B cell (primary cell): ENCODE measurements at regions not wholly inside any gene's neighbourhood (a gene's known extent, or its start where the extent isn't known, plus 50 kb on each side); places are given as distances from the start of the nearest gene placed in this dataset.
A peak's percentile ranks its signal among the peaks of the same experiment; 100 is the strongest.

ENCODE experiments used
- ATAC-seq: fragments of 200-7000 bp; cut with Tn5 transposase; one replicate; pipeline ENCODE4 v1.10.0; 2021; ENCODE audit warnings: low read depth, mild to moderate bottlenecking, moderate number of reproducible peaks, moderate library complexity
- CTCF ChIA-PET: fragments of 350-600 bp; sonication (Branson Sonifier 250); formaldehyde crosslinking; loops from one replicate; lab custom pipeline; 2021; ENCODE audit warnings: antibody characterized with exemption, inconsistent platforms; lab: Charles Lee
- POLR2A ChIA-PET: fragments of 350-600 bp; sonication (Branson Sonifier 250); formaldehyde crosslinking; loops from one replicate; lab custom pipeline; 2021; ENCODE audit warnings: antibody characterized with exemption; lab: Charles Lee
- DNase-seq: peaks from one replicate; pipeline ENCODE4 v3.0.0; 2013
- H2AFZ ChIP-seq: 2 replicates; pipeline ENCODE4 v1.6.1; 2012; ENCODE audit warnings: mild to moderate bottlenecking, low read depth, low read length; ENCODE audit not compliant: insufficient read depth, poor library complexity, severe bottlenecking
- H3K27ac ChIP-seq, 2 donors: 1 replicate in 1 of 2; 2 replicates in 1 of 2; pipeline ENCODE4 v1.5.1; 2012 to 2013; ENCODE audit warnings: low read length in 2 of 2, mild to moderate bottlenecking in 2 of 2, moderate library complexity in 1 of 2
- H3K27me3 ChIP-seq, 4 experiments: fragments of 200-600 bp in 1 of 4; sonication (generic) in 1 of 4; replicated peaks in 1 of 4; 1 replicate in 2 of 4; 2 replicates in 2 of 4; pipeline versions ENCODE4 v1.6.1 to v1.7.0; 2013 to 2016; ENCODE audit warnings: low read length in 3 of 4, mild to moderate bottlenecking in 2 of 4, mixed read lengths in 1 of 4, moderate library complexity in 1 of 4; ENCODE audit not compliant: insufficient read depth in 4 of 4, control insufficient read depth in 3 of 4; ENCODE audit errors: control extremely low read depth in 1 of 4
- H3K36me3 ChIP-seq, 2 experiments: replicated peaks in 1 of 2; 1 replicate in 1 of 2; 2 replicates in 1 of 2; pipeline versions ENCODE4 v1.6.1 to v1.7.1; 2013; ENCODE audit warnings: low read length in 1 of 2; ENCODE audit not compliant: insufficient read depth in 2 of 2, control insufficient read depth in 1 of 2; ENCODE audit errors: control extremely low read depth in 1 of 2, extremely low read depth in 1 of 2
- H3K4me1 ChIP-seq, 2 donors: fragments of 200-600 bp in 1 of 2; sonication (generic) in 1 of 2; 1 replicate in 1 of 2; 2 replicates in 1 of 2; pipeline versions ENCODE4 v1.5.1 to v1.6.1; 2013 to 2017; ENCODE audit warnings: low read length in 2 of 2; ENCODE audit not compliant: control insufficient read depth in 2 of 2, insufficient read depth in 2 of 2
- H3K4me2 ChIP-seq: replicated peaks from 2 replicates; pipeline ENCODE3; 2012; ENCODE audit warnings: mild to moderate bottlenecking, low read depth, low read length; ENCODE audit not compliant: poor library complexity, severe bottlenecking
- H3K4me3 ChIP-seq, 5 experiments: fragments of 200-600 bp in 1 of 5; sonication (generic) in 1 of 5; 1 replicate in 3 of 5; 2 replicates in 2 of 5; pipeline versions ENCODE4 v1.5.1 to v1.7.0; 2011 to 2016; ENCODE audit warnings: low read length in 4 of 5, mild to moderate bottlenecking in 4 of 5, low read depth in 2 of 5, control low read depth in 1 of 5, moderate library complexity in 1 of 5; ENCODE audit not compliant: insufficient read depth in 1 of 5; ENCODE audit errors: control extremely low read depth in 1 of 5, extremely low read depth in 1 of 5
- H3K79me2 ChIP-seq: fragments of 200-600 bp; sonication (generic); one replicate; pipeline ENCODE4 v1.6.0; 2016; ENCODE audit warnings: low read length; ENCODE audit not compliant: control insufficient read depth, insufficient read depth
- H3K9ac ChIP-seq: fragments of 200-600 bp; sonication (generic); 2 replicates; pipeline ENCODE4 v1.6.1; 2017; ENCODE audit warnings: mild to moderate bottlenecking, low read length, moderate library complexity
- H3K9me3 ChIP-seq, 3 donors: one replicate each; pipeline versions ENCODE4 v1.6.1 to v1.7.1; 2013; ENCODE audit warnings: low read length in 2 of 3; ENCODE audit not compliant: control insufficient read depth in 2 of 3, insufficient read depth in 1 of 3; ENCODE audit errors: control extremely low read depth in 1 of 3
- H4K20me1 ChIP-seq: 2 replicates; pipeline ENCODE4 v1.6.0; 2012; ENCODE audit warnings: mild to moderate bottlenecking, low read length; ENCODE audit not compliant: insufficient read depth, control insufficient read depth, poor library complexity, severe bottlenecking
- H3K27ac Mint-ChIP-seq: one replicate; pipeline ENCODE4 v1.8.0; 2021; ENCODE audit warnings: mixed read lengths
- H3K27me3 Mint-ChIP-seq: one replicate; pipeline ENCODE4 v1.8.0; 2021; ENCODE audit warnings: mixed read lengths
- H3K4me1 Mint-ChIP-seq: one replicate; pipeline ENCODE4 v1.8.0; 2021; ENCODE audit warnings: mixed read lengths
- H3K4me3 Mint-ChIP-seq: one replicate; pipeline ENCODE4 v1.8.0; 2021; ENCODE audit warnings: mixed read lengths
- H3K9me3 Mint-ChIP-seq: one replicate; pipeline ENCODE4 v1.8.0; 2022; ENCODE audit warnings: mixed read lengths; ENCODE audit not compliant: insufficient read depth
- EZH2 ChIP-seq: IDR thresholded peaks from 2 replicates; pipeline ENCODE4 v1.6.1; 2012; ENCODE audit warnings: borderline replicate concordance, low read depth, mild to moderate bottlenecking, moderate library complexity, low read length; ENCODE audit not compliant: insufficient read depth, poor library complexity, severe bottlenecking
- WGBS: methylation state at CpG from one replicate; pipeline ENCODE4 v1.1.5; 2013; ENCODE audit warnings: missing lambda C conversion rate; ENCODE audit not compliant: insufficient coverage; 5-methylcytosine and 5-hydroxymethylcytosine counted together
- intact Hi-C: fragments of 100-400 bp; cut with micrococcal nuclease; formaldehyde crosslinking; loops from one replicate; pipeline ENCODE4 v1.10.0; 2022
- TF ChIP-seq, protein P1 (sequence below): fragments of 200-600 bp; IDR thresholded peaks from one replicate; pipeline ENCODE4 v1.8.0; 2022; ENCODE audit warnings: antibody characterized with exemption, mild to moderate bottlenecking

DNA sequence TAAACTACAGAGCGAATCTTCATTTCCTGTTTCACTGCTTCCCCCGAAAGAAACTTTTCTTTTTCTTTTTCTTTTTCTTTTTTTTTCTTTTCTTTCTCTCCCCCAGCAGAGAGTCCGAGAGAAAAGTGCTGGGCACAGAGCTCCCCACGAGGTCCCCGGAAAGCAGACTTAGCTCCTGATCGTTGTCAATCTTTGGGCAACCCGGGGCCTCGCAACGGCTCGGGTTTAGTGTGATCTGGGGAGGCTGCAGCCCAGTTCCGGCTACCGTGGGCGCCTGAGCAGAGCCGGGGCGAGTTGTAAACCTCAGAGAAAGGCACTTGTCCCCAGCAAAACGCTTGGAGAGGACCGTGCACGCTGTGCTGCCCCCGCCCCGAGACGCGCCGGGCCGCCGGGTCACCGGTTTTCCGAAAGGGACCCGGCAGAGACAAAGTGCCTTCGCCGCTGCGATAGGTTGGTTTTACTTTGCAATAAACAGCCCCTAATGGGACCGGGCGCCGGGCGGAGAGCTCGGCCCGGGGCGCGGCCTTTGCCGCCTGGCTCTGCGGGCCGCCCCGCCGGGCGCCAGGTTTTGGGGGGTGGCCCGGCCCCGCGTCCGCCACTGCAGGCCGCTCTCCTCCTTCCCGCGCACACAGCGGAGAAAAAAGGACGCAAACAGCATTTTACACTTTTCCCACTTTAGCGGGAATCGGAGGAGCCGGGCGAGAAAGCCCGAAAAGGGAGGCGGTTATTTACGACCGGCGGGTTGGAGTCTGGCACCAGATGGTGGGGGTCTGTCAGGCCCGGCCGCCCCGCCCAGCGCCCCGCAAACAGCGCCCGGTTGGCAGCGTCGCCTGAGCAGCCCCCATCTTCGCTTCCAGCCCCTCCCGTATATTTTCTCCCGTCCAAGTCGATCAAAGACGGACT, 136.0 kb downstream of the INSIG2 start:
- H2AFZ ChIP-seq = peak overlapping the region; percentile 78
- Mint-ChIP-seq H3K4me3 (peak overlapping the region; percentile 92), H3K4me1 (peaks cover 21% of the 10 kb centered on the region), H3K27me3 (peaks cover 64% of the 10 kb centered on the region), H3K27ac (peak overlapping the region; percentile 94), H3K9me3 (no peaks in the 10 kb centered on the region)
- H3K4me1 ChIP-seq = peaks cover 18 to 22% of the 10 kb centered on the region in 2 donors
- peaks cover 5 to 48% (median 46%) of the 10 kb centered on the region in 4 experiments for H3K27me3 ChIP-seq
- no peaks in the 10 kb centered on the region for H4K20me1 ChIP-seq
- POLR2A ChIA-PET = interaction anchor here (0.8 kb wide), 1 partner anchor 38 kb away, joined by 4 read pairs; no protein-coding TSS in a partner anchor
- peaks cover 0 to 10% (median 0%) of the 10 kb centered on the region in 3 donors for H3K9me3 ChIP-seq
- no peaks in the 10 kb centered on the region for H3K36me3 ChIP-seq
- H3K4me3 ChIP-seq = peak overlapping the region; percentile 54 to 94 (median 72)
- no peaks in the 10 kb centered on the region for H3K79me2 ChIP-seq
- TF ChIP-seq, protein P1, sequence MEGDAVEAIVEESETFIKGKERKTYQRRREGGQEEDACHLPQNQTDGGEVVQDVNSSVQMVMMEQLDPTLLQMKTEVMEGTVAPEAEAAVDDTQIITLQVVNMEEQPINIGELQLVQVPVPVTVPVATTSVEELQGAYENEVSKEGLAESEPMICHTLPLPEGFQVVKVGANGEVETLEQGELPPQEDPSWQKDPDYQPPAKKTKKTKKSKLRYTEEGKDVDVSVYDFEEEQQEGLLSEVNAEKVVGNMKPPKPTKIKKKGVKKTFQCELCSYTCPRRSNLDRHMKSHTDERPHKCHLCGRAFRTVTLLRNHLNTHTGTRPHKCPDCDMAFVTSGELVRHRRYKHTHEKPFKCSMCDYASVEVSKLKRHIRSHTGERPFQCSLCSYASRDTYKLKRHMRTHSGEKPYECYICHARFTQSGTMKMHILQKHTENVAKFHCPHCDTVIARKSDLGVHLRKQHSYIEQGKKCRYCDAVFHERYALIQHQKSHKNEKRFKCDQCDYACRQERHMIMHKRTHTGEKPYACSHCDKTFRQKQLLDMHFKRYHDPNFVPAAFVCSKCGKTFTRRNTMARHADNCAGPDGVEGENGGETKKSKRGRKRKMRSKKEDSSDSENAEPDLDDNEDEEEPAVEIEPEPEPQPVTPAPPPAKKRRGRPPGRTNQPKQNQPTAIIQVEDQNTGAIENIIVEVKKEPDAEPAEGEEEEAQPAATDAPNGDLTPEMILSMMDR = no peak
- TF ChIP-seq EZH2 = peak; percentile 77
- CTCF ChIA-PET = interaction anchor here (1.7 to 4.2 kb wide), 3 partner anchors 21 to 633 kb away, joined by 10 to 54 read pairs (median 10); no protein-coding TSS in a partner anchor
- intact Hi-C loops = loop anchor here (5.0 kb wide), 3 partner anchors 37 to 1088 kb away; no protein-coding TSS in a partner anchor
- peak overlapping the region; percentile 76 for H3K9ac ChIP-seq
- 3% methylated on average over 72 of the region's 77 CpGs for WGBS
- ATAC-seq = peak; percentile 62
- peak overlapping the region; percentile 78 for H3K4me2 ChIP-seq
- H3K27ac ChIP-seq = peak overlapping the region; percentile 69 to 82
- DNase-seq = peak; percentile 68
